Muscle layer of duodenum (tissue), 2 donors: ENCODE measurements at regions not wholly inside any gene's neighbourhood (a gene's known extent, or its start where the extent isn't known, plus 50 kb on each side); places are given as distances from the start of the nearest gene placed in this dataset.
"Not testable (repeated sequence)": the region's sequence is repeated elsewhere in the genome, so short reads cannot be mapped to it uniquely, and the experiment has no call there.

Experiments used
- H3K27ac ChIP-seq: one replicate; pipeline ENCODE4 v1.7.0; 2013; ENCODE audit warnings: mild to moderate bottlenecking, low read length
- H3K27me3 ChIP-seq: one replicate; pipeline ENCODE4 v1.7.0; 2013; ENCODE audit warnings: low read depth, mild to moderate bottlenecking, control low read depth, low read length
- H3K36me3 ChIP-seq, 2 donors: one replicate each; pipeline ENCODE4 v1.7.0; 2013; ENCODE audit warnings: low read length in 2 of 2, control low read depth in 1 of 2, mild to moderate bottlenecking in 1 of 2; ENCODE audit not compliant: insufficient read depth in 2 of 2, control insufficient read depth in 1 of 2
- H3K4me1 ChIP-seq, 2 donors: one replicate each; pipeline ENCODE4 v1.7.0; 2013; ENCODE audit warnings: low read length in 2 of 2, mild to moderate bottlenecking in 2 of 2, control low read depth in 1 of 2, moderate library complexity in 1 of 2; ENCODE audit not compliant: insufficient read depth in 2 of 2, control insufficient read depth in 1 of 2
- H3K4me3 ChIP-seq, 2 donors: one replicate each; pipeline ENCODE4 v1.7.0; 2013; ENCODE audit warnings: low read length in 2 of 2, low read depth in 1 of 2, mild to moderate bottlenecking in 1 of 2
- H3K9me3 ChIP-seq, 2 donors: one replicate each; pipeline ENCODE4 v1.7.0; 2013; ENCODE audit warnings: low read length in 2 of 2, control low read depth in 1 of 2, mild to moderate bottlenecking in 1 of 2; ENCODE audit not compliant: control insufficient read depth in 1 of 2
- donor health status: healthy.

DNA sequence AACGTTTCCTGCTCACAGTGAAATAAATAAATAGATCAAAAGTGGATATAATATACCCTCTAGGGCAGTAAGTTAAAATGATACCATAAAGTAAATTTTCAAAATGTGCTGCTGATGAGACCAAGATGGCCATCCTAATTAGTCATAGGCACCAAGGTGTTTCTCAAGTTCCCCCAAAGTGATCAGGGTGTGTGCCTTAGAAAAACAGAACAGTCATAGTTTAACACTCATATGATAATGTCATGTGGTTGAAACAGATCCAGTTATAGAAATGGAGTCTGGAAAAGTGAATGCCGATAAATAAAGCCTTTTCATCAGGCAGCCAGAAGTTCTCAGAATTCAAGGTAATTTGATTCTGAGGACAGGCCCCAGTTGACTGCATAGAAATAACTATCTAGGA, 161.5 kb upstream of the CDKN2B start:
- Histone ChIP-seq H3K4me3 (no peak overlapping the region), H3K27ac (no peak overlapping the region), H3K9me3 (no peaks in the 10 kb centered on the region), H3K27me3 (no peaks in the 10 kb centered on the region), H3K36me3 (no peaks in the 10 kb centered on the region), H3K4me1 (peaks cover 0 to 11% of the 10 kb centered on the region in 2 donors)

DNA sequence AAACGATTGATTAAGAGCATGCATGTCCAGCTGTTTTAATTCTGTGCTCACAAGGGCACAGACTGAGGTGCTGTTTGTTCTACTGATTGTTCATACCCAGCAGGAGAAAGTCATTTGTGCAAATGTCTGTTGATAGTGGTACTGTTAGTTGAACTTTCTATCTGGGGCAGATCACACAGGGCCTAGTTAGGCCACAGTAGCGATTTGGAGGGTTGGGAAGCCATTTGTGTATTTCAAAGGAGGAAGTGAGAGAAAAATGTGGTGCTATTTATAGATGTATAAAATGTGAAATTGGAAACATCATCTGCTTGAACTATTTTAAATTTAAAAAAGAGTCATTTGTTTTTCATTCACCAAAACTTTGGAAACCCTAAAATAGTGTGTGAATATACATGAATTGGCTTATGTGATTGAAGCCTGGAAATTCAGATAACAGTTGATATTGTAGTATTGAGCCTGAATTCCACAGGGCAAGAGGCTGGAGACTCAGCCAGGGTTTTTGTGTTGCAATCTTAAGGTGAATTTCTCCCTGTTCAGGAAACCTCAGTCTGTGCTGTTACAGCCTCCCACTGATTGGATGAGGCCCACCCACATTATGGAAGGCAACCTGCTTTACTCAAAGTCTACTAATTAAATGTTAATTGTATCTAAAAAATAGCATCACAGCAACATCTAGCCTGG, 162.0 kb upstream of the CDKN2B start:
- peaks cover 0 to 11% of the 10 kb centered on the region in 2 donors for H3K4me1 ChIP-seq
- no peaks in the 10 kb centered on the region for H3K36me3 ChIP-seq
- no peaks in the 10 kb centered on the region for H3K27me3 ChIP-seq
- H3K4me3 ChIP-seq, result no peak overlapping the region
- no peak overlapping the region for H3K27ac ChIP-seq
- H3K9me3 ChIP-seq, result no peaks in the 10 kb centered on the region

DNA sequence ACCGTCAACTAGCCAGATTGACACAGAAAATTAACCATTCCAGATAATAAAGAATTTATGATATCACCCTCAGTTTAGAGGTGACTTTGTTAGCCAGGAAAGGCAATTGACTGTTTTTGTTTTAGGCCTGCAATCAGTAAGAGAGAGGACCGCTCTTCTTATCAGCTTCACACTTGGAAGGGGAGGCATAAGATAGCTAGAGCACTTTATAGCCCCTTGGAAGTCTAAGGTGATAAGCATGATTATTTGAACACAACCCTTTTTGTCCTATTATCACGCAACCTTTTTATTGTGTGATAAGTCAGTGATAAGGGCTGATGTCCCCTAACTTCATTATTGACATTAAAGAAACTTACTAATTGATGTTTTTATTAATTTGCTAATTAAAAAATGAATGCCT, 162.6 kb upstream of the CDKN2B start:
- Histone ChIP-seq H3K36me3 (no peaks in the 10 kb centered on the region), H3K27me3 (no peaks in the 10 kb centered on the region), H3K4me1 (peaks cover 0 to 11% of the 10 kb centered on the region in 2 donors), H3K4me3 (no peak overlapping the region), H3K27ac (no peak overlapping the region), H3K9me3 (no peaks in the 10 kb centered on the region)

DNA sequence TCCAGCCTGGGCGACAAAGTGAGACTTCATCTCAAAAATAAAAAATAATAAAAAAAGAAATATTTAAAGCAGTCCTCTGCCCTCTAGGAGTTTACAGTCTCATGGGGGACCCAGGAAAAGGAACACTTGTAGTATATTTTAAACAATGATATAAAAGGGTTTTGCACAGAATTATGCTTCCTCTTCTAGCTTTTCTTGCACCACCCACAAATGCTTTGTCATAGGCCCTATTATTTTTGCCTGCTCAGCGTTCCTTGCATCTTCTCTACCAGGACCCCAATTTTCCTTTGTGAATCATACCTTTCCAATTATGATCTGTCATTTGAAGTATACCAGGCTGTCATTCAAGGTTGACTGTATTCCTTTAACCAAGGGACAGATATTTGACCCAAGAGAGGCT, 164.8 kb upstream of the CDKN2B start:
- H3K4me1 ChIP-seq, result peaks cover 0 to 11% of the 10 kb centered on the region in 2 donors
- no peak overlapping the region for H3K4me3 ChIP-seq
- H3K27me3 ChIP-seq, result no peaks in the 10 kb centered on the region

DNA sequence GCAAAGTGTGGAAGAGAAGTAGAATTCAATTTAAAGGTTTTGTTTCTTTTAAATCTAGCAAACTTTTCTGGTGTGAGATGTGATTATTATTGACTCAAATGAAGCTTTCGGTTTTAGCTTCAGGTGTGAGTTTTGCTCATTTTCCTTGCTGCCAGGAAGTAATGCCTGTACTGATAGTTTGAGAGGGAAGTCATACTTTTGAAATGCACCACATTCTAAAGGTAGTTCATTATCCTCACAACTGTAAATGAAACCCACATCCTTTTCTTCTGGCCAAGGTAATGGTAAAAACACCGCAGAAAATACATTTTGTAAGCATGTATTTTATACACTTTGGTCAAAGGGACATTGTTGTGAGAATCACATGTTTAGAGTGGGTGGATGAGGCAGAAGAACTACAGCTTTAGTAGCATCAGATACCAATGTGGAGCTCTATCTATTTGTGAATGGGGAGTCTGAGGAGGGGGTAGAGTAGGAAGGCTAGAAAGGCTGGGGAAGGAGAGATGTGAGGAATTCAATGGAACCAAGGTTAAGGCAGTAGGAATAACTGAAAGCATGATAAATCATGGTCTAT, 167.0 kb upstream of the CDKN2B start:
- Histone ChIP-seq H3K27ac (no peak overlapping the region), H3K9me3 (no peaks in the 10 kb centered on the region)

More for the DNA sequence above, 164.8 kb upstream of the CDKN2B start:
- Histone ChIP-seq H3K9me3 (no peaks in the 10 kb centered on the region), H3K27ac (no peak overlapping the region), H3K36me3 (no peaks in the 10 kb centered on the region)

DNA sequence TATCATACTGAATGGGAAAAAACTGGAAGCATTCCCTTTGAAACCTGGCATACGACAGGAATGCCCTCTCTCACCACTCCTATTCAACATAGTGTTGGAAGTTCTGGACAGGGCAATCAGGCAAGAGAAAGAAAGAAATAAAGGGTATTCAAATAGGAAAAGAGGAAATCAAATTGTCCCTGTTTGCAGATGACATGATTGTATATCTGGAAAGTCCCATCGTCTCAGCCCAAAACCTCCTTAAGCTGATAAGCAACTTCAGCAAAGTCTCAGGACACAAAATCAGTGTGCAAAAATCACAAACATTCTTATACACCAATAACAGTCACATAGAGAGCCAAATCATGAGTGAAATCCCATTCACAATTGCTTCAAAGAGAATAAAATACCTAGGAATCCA, 171.9 kb upstream of the CDKN2B start:
- not testable (repeated sequence) for H3K27ac ChIP-seq, H3K4me3 ChIP-seq, H3K4me1 ChIP-seq, H3K27me3 ChIP-seq, H3K9me3 ChIP-seq, H3K36me3 ChIP-seq

More for the DNA sequence above, 167.0 kb upstream of the CDKN2B start:
- Histone ChIP-seq H3K27me3 (no peaks in the 10 kb centered on the region), H3K4me1 (no peaks in the 10 kb centered on the region), H3K36me3 (no peaks in the 10 kb centered on the region), H3K4me3 (no peak overlapping the region)

DNA sequence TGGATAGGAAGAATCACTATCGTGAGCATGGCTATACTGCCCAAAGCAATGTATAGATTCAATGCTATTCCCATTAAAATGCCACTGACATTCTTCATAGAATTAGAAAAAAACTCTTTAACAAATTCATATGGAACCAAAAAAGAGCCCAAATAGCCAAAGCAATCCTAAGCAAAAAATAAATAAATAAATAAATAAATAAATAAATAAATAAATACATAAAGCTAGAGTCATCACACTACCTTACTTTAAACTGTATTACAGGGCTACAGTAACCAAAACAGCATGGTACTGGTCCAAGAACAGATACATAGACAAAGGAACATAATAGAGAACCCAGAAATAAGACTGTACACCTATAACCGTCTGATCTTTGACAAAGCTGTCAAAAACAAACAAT, 180.4 kb upstream of the CDKN2B start:
- Histone ChIP-seq H3K36me3 (no peaks in the 10 kb centered on the region), H3K9me3 (no peaks in the 10 kb centered on the region), H3K27ac (no peak overlapping the region), H3K4me3 (no peak overlapping the region), H3K27me3 (no peaks in the 10 kb centered on the region), H3K4me1 (no peaks in the 10 kb centered on the region)

DNA sequence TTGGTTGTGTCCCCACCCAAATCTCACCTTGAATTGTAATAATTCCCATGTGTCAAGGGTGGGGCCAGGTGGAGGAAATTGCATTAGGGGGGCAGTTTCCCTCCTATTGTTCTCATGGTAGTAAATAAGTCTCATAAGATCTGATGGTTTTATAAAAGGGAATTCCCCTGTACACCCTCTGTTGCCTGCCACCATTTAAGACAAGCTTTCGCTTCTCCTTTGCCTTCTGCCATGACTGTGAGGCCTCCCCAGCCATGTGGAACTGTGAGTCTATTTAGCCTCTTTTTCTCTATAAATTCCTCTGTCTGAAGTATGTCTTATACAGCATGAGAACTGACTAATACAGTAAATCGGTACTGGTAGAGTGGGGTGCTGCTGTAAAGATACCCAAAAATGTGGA, 187.9 kb upstream of the CDKN2B start:
- not testable (repeated sequence) for H3K4me1 ChIP-seq, H3K27me3 ChIP-seq, H3K4me3 ChIP-seq, H3K36me3 ChIP-seq, H3K9me3 ChIP-seq, H3K27ac ChIP-seq

DNA sequence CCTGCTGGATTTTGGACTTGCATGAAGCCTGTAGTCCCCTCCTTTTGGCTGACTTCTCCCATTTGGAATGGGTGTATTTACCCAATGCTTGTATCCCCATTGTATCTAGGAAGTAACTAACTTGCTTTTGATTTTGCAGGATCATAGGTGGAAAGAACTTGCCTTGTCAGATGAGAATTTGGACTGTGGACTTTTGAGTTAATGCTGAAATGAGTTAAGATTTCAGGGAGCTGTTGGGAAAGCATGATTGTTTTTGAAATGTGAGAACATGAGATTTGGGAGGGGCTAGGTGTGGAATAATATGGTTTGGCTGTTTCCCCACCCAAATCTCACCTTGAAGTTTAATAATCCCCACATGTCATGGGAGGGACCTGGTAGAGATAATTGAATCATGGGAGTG, 189.6 kb upstream of the CDKN2B start:
- no peaks in the 10 kb centered on the region for H3K4me1 ChIP-seq
- H3K4me3 ChIP-seq, result no peak overlapping the region
- H3K27ac ChIP-seq, result no peak overlapping the region
- no peaks in the 10 kb centered on the region for H3K27me3 ChIP-seq
- no peaks in the 10 kb centered on the region for H3K9me3 ChIP-seq
- H3K36me3 ChIP-seq, result no peaks in the 10 kb centered on the region

DNA sequence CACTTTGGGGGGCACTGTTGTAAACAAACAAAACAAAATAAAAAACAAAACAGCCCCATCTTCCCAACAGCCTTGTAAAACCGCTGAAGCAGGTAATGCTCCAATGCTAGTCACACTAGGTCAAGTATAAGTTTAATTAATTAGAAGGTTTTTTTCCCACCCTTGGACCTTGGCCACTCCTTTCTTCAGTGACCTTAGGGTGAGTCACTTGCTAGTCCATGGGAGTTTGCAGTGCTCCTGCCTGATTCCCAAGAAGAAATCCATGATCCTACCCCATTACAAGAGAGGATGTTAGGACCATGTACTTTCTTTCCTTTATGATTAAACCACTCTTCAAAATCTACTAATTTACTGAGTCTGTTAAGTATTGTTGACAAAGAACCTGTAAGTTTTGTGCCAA, 192.2 kb upstream of the CDKN2B start:
- no peaks in the 10 kb centered on the region for H3K27me3 ChIP-seq
- H3K4me1 ChIP-seq, result no peaks in the 10 kb centered on the region
- H3K27ac ChIP-seq, result no peak overlapping the region
- H3K36me3 ChIP-seq, result no peaks in the 10 kb centered on the region
- no peaks in the 10 kb centered on the region for H3K9me3 ChIP-seq
- no peak overlapping the region for H3K4me3 ChIP-seq

DNA sequence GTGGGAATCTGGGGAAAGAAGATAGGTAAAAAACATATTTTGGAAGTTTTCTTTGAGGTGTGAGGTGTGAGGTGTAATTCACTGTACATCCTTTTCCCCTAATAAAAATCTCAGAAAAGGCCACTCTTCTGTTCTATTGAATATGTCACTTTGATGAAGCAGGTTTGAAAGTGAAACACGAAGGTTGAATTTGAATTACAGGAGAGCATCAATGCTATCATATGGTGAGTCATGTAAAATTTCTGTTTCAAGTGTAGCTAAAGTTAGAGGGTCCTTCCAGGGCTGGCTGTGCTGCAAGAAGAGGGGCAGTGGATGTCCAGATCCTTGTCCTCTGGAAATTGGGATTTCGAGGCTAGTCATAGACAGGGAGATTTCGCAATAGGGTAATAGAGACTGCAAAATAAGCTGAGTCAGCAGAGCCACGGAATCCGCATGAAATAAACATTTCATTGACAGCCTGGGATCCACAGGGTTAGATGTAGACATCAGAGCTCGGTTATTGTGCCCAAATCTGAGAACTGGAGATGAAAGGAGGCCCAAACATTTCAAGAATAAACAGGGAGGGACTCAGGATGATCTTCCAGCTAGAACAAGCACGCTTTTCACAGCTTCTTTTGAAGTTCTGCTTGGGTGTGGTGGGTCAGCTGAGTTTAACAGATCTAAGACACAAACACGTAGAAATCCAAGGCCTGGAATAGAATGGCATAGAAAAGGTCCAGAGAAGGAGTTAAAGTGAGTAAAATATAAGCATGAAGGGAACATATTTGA, 194.4 kb upstream of the CDKN2B start:
- H3K4me1 ChIP-seq, result peaks cover 0 to 2% of the 10 kb centered on the region in 2 donors
- no peaks in the 10 kb centered on the region for H3K36me3 ChIP-seq
- H3K9me3 ChIP-seq, result no peaks in the 10 kb centered on the region
- no peak overlapping the region for H3K4me3 ChIP-seq
- no peak overlapping the region for H3K27ac ChIP-seq
- no peaks in the 10 kb centered on the region for H3K27me3 ChIP-seq
